T-helper 2 cell treated with Interferon-gamma antibody and Interleukin-4, amounts not matched to agents 100 ng/mL and 5 ng/mL, for 36 hours (primary cell): ENCODE measurements at regions not wholly inside any gene's neighbourhood (a gene's known extent, or its start where the extent isn't known, plus 50 kb on each side); places are given as distances from the start of the nearest gene placed in this dataset.

Source experiments
- intact Hi-C: fragments of 100-400 bp; cut with micrococcal nuclease; formaldehyde crosslinking; loops from one replicate; pipeline ENCODE4 v1.15.1; 2023

GRCh38 chr6:108751851-108752732 lies 96.1 kb upstream of the ARMC2 start:
- intact Hi-C loops, result no loop called here

- intact Hi-C loops, result no loop called here
Measured at GRCh38 chr6:108752733-108753590, 95.3 kb upstream of the ARMC2 start.

GRCh38 chr6:108755257-108756240 lies 92.7 kb upstream of the ARMC2 start:
- intact Hi-C loops, result no loop called here

GRCh38 chr6:108757357-108757756 lies 90.9 kb upstream of the ARMC2 start:
- intact Hi-C loops, result no loop called here

GRCh38 chr6:108758884-108759283 lies 89.3 kb upstream of the ARMC2 start:
- intact Hi-C loops, result no loop called here

- intact Hi-C loops, result no loop called here
Measured at GRCh38 chr6:108760126-108761050, 87.8 kb upstream of the ARMC2 start.

- intact Hi-C loops, result no loop called here
Measured at GRCh38 chr6:108762394-108762793, 85.8 kb upstream of the ARMC2 start.

- intact Hi-C loops, result no loop called here
Measured at GRCh38 chr6:108763931-108764579, 84.2 kb upstream of the ARMC2 start.

GRCh38 chr6:108764580-108764950 lies 83.7 kb upstream of the ARMC2 start:
- intact Hi-C loops, result no loop called here

GRCh38 chr6:108765495-108765894 lies 82.7 kb upstream of the ARMC2 start:
- intact Hi-C loops, result no loop called here

- intact Hi-C loops, result no loop called here
Measured at GRCh38 chr6:108766419-108766818, 81.8 kb upstream of the ARMC2 start.

GRCh38 chr6:108766886-108767285 lies 81.3 kb upstream of the ARMC2 start:
- intact Hi-C loops, result no loop called here

- intact Hi-C loops, result no loop called here
Measured at GRCh38 chr6:108767418-108768165, 80.6 kb upstream of the ARMC2 start.

- intact Hi-C loops, result no loop called here
Measured at GRCh38 chr6:108768166-108768555, 80.1 kb upstream of the ARMC2 start.

- intact Hi-C loops, result no loop called here
Measured at GRCh38 chr6:108768792-108769524, 79.3 kb upstream of the ARMC2 start.

GRCh38 chr6:108771421-108771820 lies 76.8 kb upstream of the ARMC2 start:
- intact Hi-C loops, result no loop called here

- intact Hi-C loops, result no loop called here
Measured at GRCh38 chr6:108774555-108774954, 73.7 kb upstream of the ARMC2 start.

- intact Hi-C loops, result no loop called here
Measured at GRCh38 chr6:108777536-108777935, 70.7 kb upstream of the ARMC2 start.
